Dedifferentiated amniotic fluid mesenchymal stem cell (primary cell): ENCODE measurements at regions not wholly inside any gene's neighbourhood (a gene's known extent, or its start where the extent isn't known, plus 50 kb on each side); places are given as distances from the start of the nearest gene placed in this dataset.

Source experiments
- DNase-seq: peaks from one replicate; pipeline ENCODE4 v3.0.0-alpha.2; 2016; ENCODE audit errors: extremely low spot score

DNA sequence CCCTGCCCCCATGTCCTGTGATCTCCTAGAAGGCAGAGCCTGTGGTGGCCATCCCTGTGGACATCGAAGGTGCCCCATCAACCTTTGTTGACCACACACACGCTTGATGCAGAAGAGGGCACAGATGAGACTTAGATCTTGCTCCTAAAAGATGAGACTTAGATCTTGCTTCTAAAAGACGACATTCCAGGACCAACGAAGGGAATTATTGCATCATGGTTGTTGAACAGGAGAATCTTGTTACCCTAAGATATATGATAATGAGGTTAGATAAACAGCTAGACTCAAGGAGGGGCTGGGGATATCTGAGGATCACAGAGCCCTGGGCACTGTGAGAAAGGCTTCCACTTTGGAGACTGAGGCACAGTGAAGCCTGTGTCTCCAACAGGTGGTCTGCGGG is 91.1 kb upstream of the WSCD2 start:
- DNase-seq, result no peak

- DNase-seq, result no peak
Observed at GRCh38 chr12:108039794-108040193, 89.3 kb upstream of the WSCD2 start.

- no peak for DNase-seq
Observed at GRCh38 chr12:108040947-108041346, 88.1 kb upstream of the WSCD2 start.

DNA sequence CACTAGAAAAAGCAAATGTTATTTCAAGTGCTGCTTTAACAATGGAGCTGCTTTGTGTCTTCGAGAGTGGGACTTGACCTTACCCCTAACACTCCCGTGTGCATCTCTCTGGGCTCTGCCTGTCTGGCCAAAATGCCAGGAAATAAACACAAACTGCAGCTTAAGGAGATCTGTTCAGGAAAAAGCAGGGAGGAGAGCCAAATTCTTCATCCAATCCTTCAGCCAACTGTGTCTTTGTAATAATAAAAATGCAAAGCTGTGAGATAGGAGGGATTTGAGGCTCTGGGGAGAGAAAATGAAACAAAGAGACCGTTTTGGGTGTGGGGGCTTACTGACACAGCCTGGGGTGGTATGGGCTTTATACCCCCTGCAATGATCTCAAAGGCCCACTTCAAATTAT is 85.8 kb upstream of the WSCD2 start:
- no peak for DNase-seq

- no peak for DNase-seq
Observed at GRCh38 chr12:108043750-108044533, 85.1 kb upstream of the WSCD2 start.

DNA sequence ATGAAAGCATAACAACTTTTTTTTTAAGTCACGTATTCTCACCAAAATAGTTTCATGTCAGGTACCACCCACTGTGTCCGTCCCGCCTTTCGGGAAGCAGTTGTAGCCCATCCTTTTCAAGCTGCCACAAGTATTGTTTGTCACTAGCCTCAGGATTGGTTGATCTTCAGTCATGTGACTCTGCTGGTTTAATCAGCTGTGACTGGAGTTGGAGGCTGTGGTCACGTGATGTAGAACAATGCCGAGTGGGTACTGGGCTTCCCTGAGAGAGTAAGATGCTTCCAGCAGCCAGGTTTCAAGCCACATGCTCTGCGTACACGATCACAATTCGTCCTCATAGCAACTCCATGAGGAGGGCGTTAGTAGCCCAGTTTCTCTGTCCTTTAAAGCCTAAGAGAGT is 83.0 kb upstream of the WSCD2 start:
- no peak for DNase-seq

DNA sequence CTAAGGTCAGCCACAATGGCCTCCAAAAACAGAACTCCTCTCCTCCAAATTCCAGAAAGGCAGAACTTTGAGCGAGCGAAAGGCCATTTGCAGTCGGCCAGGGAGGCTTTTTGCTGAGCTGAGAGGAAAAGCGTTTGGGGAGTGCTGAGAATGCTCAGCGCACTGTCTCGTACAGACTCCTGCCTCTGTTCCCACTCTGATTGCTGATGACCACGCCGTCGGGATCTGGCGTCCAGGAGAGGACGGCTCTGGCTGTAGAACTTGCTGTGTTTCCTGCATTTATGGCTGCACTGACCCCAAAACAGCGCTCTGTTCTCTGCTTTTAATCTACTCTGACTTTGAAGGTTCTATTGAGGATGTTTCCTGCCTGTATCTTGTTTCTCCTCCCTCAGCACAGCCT is 82.4 kb upstream of the WSCD2 start:
- DNase-seq, result no peak

DNA sequence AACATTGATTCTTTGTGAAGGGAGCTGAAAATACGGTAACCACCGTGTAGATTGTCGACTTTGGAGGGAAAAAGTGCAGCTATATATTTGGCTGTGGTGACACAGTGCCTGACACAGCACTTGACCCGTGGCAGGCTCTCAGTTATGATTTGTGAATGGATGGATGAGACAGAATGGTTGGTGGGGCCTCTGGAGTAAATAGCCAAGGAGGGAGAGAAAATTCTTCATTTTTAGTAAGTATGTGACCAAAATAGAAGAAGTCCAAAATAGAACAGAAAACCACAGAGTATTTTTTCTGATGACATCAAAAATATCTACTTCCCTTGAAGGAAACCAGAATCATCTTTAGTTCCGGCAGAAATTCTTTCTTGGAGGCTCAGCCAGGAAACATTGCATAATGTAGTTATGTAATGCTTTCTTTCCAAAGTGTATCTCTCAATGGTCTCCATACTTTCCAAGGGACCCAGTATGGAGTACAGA is 82.0 kb upstream of the WSCD2 start:
- no peak for DNase-seq

DNA sequence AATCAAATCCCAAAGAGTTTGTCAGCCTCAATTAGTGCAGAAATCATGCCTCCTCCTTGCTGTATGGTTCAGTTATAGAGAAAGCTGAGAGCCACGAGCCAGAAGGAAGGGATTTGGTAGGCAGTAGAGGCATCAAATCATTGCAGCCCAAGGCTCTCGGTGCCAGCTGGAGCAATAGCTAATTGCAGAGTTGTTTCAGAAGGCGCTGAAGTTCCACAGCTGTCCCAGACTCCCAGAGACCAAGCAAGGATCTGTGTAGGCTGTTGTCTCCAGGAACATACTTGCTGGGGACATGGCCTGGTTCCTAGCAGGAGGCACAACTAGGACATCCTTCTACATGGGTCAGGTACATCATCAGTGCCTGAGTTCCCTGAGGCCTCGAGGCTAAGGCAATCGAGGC is 80.4 kb upstream of the WSCD2 start:
- no peak for DNase-seq

DNA sequence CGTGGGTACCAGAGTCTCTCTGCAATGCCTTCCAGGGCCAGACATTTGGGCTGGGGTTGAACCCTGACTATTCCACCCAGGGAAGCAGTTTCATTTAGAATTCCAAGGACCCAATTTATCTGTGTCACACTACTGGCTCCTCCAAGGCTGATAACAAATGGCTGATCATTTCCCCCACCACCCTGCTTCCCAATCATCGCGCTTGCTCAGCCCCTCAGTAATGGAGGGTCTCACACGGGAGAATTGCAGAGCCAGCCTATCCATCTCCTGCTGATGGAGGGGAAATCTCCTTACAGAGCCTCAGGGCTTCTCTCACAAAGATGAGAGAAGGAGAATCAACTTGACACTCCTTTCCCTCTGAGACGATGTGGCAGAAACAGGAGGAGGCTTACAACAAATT is 78.4 kb upstream of the WSCD2 start:
- DNase-seq, result no peak

DNA sequence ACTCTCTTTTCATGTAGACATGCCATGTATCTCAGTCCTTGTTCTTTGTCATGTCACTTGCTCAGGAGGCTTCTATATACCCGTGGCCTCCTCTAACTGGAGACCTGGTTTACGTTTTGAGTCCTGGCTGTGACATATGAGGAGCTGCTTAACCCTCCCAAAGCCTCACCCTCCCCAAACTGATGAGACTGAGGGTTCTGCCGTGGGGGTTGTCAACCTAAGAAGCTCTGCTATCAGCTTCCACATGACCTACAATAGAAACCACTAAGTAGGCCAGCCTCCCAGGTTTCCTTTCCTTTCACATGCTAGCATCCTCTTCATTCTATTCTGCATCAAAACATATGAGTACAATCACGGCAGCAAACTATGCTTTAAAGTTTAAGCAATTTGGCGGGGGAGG is 76.8 kb upstream of the WSCD2 start:
- DNase-seq, result no peak

- no peak for DNase-seq
Observed at GRCh38 chr12:108053512-108053911, 75.6 kb upstream of the WSCD2 start.

DNA sequence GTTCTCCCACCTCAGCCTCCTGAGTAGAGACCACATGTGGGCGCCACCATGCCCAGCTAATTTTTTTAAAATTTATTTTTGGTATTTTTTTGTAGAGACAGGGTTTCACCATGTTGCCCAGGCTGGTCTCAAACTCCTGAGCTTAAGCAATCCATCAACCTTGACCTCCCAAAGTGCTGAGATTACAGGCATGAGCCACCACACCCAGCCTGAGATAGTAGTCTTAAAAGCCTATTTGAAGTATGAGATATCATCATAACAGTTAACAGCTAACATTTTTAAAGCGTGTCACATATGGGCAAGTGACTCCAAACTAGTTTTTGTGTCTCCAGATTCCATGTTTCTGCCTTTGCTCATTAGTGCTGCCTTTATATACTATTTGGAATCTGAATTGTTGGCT is 74.6 kb upstream of the WSCD2 start:
- no peak for DNase-seq

DNA sequence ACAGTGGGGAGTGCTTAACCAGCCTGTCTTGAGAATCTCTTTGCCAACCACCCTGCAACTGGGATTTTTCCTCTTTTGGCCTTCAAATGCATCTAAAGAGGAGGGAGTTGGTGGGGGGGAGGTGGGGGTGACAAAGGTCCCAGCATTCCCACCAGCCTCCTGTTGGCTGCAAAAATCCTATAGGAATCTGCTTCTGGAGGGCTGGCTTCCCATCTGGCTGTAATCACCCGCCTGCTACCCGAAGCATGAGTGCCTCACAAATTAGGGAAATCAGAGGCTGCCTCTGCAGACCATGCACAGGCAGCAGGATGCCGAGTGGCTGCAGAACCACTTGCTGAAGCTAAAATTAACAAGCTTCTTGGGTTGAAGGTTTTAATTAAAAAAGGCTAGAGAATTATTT is 73.9 kb upstream of the WSCD2 start:
- DNase-seq, result no peak

DNA sequence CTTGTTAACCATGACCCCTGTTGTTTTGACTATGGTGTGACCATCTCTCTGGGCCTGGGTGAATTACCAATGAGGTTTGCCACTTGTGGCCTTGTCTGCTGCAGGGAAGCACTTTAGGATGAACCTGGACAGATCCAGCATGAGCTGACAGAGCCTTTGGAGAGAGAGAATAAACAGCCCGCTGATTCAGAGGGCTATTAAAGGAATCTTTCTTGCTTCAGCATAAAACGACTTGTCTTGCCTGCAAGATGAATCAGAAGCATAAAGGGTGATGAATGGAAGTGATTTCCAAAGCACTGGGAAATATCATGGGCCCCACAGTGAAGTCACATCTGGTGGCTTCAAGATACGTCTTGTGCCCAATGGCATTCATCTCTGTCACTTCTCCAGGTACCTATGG is 69.0 kb upstream of the WSCD2 start:
- DNase-seq, result no peak

- DNase-seq, result no peak
Observed at GRCh38 chr12:108060903-108061302, 68.2 kb upstream of the WSCD2 start.

DNA sequence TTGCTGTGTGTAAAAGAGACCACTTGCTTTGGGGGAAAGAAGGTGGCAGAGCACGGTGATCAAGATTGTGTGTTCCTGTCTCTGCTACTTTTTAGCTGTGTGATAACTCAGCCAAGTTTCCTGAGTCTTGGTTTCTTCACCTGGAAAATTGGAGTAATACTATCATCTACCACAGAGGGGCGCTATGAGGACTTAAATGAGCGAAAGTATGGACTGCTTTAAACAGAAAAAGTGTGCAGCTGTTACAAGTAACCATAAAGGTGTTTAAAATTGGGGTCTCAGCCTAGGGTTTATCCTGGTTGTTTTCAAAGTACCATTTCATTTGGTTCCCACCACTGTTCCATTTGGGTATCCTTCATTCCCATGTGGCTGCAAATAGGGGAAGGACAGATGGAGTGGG is 65.9 kb upstream of the WSCD2 start:
- DNase-seq, result no peak

- DNase-seq, result no peak
Observed at GRCh38 chr12:108065069-108065468, 64.0 kb upstream of the WSCD2 start.

DNA sequence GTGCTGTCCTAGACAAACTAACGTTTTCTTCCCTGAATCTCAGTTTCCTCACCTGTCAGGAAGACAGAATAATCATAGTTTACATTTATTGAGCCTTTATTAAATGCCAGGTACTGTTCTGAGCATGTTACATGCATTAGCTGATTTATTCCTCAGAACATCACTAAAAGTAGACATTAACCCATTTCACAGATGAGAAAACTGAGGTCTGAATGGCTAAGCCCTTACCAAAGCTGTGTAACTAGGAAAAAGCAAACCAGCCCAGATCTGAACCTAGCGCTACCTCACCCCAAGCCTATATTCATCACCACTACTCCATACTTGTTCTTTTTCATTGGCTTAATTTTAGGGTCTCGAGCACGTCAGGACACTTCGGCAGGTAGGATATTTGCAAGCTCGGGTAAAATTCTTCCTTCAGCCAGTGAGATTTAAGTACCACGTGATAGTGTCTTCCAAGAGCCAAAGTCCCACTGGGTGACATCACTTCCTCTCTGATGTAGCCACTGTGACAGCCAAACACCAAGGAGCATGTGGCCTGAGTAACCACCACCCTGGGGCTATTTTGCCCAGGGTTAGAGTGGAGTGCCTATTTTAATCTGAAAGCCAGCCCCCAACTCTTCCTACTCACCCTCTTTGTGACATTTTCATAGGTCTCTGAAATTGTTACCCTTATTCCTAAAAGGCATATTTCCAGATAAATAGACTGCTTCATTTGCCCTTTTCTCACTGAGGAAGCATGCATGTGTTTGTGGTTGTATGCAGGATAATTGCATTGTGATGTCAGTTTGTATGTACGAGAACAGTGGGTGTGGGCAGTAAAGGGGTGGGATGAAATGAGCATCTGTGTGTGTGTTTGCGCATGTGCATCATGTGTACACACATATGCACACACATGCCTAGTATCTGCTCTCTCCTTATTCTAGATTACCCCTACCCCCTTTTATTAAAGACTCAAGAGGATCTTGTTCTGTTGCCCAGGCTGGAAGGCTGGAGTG is 62.2 kb upstream of the WSCD2 start:
- DNase-seq, result no peak

DNA sequence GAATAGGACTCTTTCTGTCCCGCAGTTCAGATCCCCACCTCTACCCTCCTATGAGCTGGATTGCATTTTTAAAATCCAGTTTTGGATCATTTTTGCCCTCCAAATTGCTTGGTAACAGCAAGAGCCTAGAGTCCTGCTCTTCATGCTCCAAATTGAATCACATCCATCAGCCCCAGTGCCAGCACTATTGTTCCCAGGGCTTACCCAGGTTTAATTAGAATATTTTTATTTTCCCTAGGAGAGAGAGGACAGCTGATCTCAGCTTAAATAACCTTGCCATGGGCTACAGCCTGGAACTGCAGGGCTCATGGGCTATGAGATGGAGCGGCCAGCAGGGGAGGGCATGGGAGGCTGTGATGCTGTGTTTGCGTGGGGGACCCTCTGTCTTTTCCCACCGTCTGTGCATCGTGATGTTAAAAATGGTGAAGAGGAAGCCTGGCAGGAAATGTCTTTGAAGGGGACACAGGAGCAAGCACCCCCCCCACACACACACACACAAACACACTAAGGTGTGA is 59.4 kb upstream of the WSCD2 start:
- no peak for DNase-seq

DNA sequence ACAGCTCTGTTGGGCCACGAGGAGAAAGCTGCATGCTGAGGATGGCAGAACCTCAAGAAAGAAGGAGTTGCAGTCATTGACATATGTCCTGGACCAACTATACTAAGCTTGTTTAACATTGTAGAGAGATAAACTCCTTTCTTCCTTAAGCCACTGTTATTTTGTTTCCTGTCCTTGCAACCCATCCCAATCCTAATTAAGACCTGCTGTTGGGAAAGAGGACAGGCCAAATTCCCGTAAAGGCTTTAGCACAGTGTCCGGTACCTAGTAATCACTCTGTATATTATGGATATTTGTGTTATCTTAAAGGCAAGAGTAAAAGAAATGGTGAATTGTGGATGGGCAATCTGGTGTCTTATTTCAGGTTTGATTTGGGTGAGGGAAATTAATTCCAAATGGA is 53.5 kb upstream of the WSCD2 start:
- DNase-seq, result no peak

GRCh38 chr12:108076556-108076955 is 52.5 kb upstream of the WSCD2 start:
- no peak for DNase-seq

DNA sequence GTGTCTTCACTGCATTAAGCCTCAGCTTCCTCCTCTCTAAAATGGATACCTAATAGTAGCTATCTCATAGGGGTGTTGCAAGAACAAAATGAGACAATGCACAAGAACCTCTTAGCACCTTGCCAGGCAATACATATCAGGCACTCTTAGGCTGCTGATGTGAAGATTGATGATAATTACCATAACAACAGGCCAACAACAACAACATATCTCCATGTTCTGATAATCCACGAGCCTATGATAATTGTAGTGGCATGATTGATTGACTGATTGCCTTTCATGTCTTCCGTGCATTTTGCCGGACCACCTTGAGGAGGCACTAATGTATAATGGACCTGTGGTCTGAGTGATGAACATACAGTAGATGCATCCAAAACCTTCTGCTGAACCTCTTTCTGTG is 50.7 kb upstream of the WSCD2 start:
- no peak for DNase-seq
